ENCODE measurements at regions not wholly inside any gene's neighbourhood (a gene's known extent, or its start where the extent isn't known, plus 50 kb on each side); places are given as distances from the start of the nearest gene placed in this dataset.

DNA sequence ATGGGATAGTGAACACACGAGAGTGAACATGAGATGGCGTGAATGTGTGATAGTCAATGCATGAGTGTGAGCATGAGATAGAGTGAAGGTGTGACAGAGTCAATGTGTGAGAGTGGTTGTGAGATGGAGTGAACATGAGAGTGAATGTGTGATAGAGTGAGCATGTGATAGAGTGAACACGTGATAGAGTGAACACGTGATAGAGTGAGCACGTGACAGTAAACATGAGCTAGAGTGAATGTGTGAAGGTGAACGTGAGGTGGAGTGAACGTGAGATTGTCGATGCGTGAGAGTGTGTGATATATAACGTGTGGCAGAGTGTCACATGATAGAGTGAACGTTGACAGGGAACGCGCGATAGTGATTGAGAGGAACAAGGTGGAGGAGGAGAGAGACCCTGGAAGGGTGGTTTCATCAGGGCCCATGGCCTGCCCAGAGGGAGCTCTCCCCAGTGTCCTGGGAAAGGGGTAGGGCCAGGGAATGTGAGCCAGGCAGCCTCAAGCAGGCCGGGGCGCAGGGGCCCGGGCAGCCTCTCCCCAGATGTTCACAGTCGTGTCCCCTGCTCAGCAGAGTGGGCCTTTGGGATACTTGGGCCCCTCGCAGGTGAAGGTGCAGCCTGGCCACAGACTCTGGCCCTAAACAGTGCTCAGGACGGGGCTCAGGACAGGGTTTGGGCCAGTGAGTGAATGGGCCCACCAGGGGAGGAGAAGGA, 516.9 kb downstream of the EIPR1 start:
- POLR2A ChIA-PET (ENCODE audit: partially characterized antibody) = no interaction called here
- no peak overlapping the region for H3K4me3 ChIP-seq (ENCODE audit: extremely low read depth in 1 of 4, insufficient read depth in 2 of 4, low read depth in 3 of 4, low read length in 4 of 4)
- H3K79me2 ChIP-seq (ENCODE audit: control insufficient read depth in 1 of 2, insufficient read depth in 2 of 2, low read length in 2 of 2) = no peaks in the 10 kb centered on the region
- no peak overlapping the region for H2AFZ ChIP-seq (ENCODE audit: low read length)
- FAIRE-seq = no peak
- H2BK20ac ChIP-seq (ENCODE audit: low read length) = no peak overlapping the region
- H3K23ac ChIP-seq (ENCODE audit: insufficient read length) = no peak overlapping the region
- TF ChIP-seq SP2 (IDR thresholded peaks at IDR 0.05; ENCODE audit: low read length) = no peak
- H3K4me1 ChIP-seq (replicated peaks in 1 of 4; ENCODE audit: control insufficient read depth in 3 of 4, insufficient read depth in 4 of 4, low read length in 3 of 4) = no peaks in the 10 kb centered on the region
- no peak overlapping the region for H3K14ac ChIP-seq (ENCODE audit: insufficient read length)
- CTCF ChIA-PET (ENCODE audit: partially characterized antibody) = no interaction called here
- no peak overlapping the region for H2BK15ac ChIP-seq (ENCODE audit: low read length)
- no peaks in the 10 kb centered on the region for H3K27me3 ChIP-seq (replicated peaks in 1 of 4; ENCODE audit: control insufficient read depth in 3 of 4, extremely low read depth in 1 of 4, insufficient read depth in 3 of 4, low read length in 3 of 4)
- H4K91ac ChIP-seq (replicated peaks; ENCODE audit: insufficient read length, low read length) = no peak overlapping the region
- H4K8ac ChIP-seq (ENCODE audit: extremely low read depth, insufficient read depth, low read length) = no peak overlapping the region
- no peak overlapping the region for H2BK12ac ChIP-seq (ENCODE audit: low read depth, low read length)
- no peak overlapping the region for H3K18ac ChIP-seq (ENCODE audit: extremely low read depth, low read length)
- H3K27ac ChIP-seq (ENCODE audit: low read depth, low read length) = no peak overlapping the region
- no peak overlapping the region for H2AK5ac ChIP-seq (ENCODE audit: low read depth, low read length)
- no peak overlapping the region for H3K9ac ChIP-seq (replicated peaks in 1 of 4; ENCODE audit: extremely low read depth in 1 of 4, low read depth in 3 of 4, low read length in 3 of 4)
- H4K20me1 ChIP-seq (replicated peaks in 1 of 2; ENCODE audit: control insufficient read depth in 1 of 2, insufficient read depth in 2 of 2, low read length in 2 of 2) = no peaks in the 10 kb centered on the region
- no peak overlapping the region for H3K4ac ChIP-seq (replicated peaks; ENCODE audit: insufficient read length, low read depth, low read length)
- H4K5ac ChIP-seq (ENCODE audit: insufficient read length, low read depth, low read length) = no peak overlapping the region
- no peak overlapping the region for H2BK5ac ChIP-seq (ENCODE audit: low read depth, low read length)
- H3K56ac ChIP-seq (replicated peaks; ENCODE audit: insufficient read length, low read depth, low read length) = no peak overlapping the region
- no peak overlapping the region for H2BK120ac ChIP-seq (replicated peaks; ENCODE audit: low read depth, low read length)
- no peak overlapping the region for H3K4me2 ChIP-seq (ENCODE audit: insufficient read depth in 1 of 2, low read depth in 2 of 2, low read length in 2 of 2)
- H3K9me3 ChIP-seq (ENCODE audit: insufficient read depth in 2 of 2, low read depth in 1 of 2, low read length in 1 of 2) = peaks cover 7 to 8% of the 10 kb centered on the region in 2 experiments; a peak in 3 of 4 replicates
- H3K36me3 ChIP-seq (ENCODE audit: control insufficient read depth in 2 of 4, insufficient read depth in 4 of 4, low read length in 3 of 4) = no peaks in the 10 kb centered on the region
- 91 to 100% methylated on average over 6 to 19 of the region's 20 CpGs for WGBS, 2 experiments (ENCODE audit: extremely low coverage in 1 of 2, insufficient coverage in 1 of 2, insufficient read length in 1 of 2, insufficient replicate concordance in 2 of 2, low coverage in 1 of 2, low lambda C conversion rate in 2 of 2, missing lambda C conversion rate in 1 of 2)
- no peaks in the 10 kb centered on the region for H3K79me1 ChIP-seq (ENCODE audit: low read depth, low read length)
- H3K23me2 ChIP-seq (ENCODE audit: low read depth, low read length) = no peaks in the 10 kb centered on the region
- no peak for DNase-seq (ENCODE audit: low read depth in 1 of 2, low spot score in 2 of 2)

Data from H1 (cell line).